M059J (cell line): ENCODE measurements at regions not wholly inside any gene's neighbourhood (a gene's known extent, or its start where the extent isn't known, plus 50 kb on each side); places are given as distances from the start of the nearest gene placed in this dataset.

ENCODE experiments used
- DNase-seq: peaks from one replicate; pipeline ENCODE4 v3.0.0-alpha.2; 2012; ENCODE audit warnings: low read depth

DNA sequence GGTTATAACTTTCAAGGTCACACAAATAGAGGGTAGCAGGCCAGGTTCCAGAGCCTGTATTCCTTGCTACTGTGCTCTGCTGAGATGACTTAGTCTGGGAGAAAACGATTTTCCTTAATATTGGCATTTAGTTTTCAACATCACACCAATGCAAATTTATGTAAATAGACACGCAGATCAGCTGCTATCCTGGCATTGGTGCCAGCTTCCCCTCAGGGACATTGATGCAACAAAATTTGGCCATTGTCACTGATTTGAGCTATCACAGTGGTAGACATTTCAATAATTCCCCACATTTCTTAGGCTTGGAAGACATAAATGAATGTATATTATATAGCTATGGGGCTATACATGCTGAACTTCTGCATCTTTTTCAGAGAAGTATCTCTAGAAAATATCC, 71.6 kb upstream of the ASTN2 start:
- DNase-seq = no peak

DNA sequence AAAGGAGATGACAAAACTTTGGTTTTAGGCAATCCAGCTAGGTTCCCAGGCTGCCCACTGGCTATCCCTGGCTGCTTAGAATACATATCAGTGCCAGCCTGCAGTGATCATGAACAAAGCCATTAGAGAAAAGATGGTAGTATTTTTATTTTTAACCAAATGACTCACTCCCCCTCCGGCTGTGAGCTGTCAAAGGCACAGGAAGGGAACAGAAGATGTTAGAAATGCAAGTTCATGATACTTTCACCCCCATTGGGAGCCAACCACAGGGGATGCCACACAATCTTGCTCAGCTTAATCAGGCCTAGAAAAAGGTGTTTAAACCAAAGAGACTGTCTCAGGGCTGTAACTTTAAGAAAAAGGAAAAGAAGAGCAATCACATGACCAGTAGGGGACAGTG, 70.3 kb upstream of the ASTN2 start:
- DNase-seq = peak; percentile 81

DNA sequence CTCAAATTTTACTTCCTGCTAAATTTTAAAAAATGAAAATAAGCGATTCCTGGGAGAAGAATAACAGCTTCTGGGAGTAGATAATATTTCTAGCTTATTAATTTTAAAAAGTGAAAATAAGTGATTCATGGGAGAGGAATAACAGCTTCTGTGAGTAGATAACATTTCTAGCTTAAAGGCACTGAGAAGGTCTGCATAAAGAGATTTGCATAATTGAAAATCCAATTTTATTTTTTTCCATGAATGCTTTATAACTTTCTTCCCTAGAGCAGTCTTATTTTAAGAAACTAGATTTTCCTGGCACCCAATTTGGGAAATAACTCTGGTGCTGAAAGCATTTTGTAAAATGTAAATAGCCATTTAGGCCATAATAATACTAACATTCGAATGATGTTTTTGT, 65.9 kb upstream of the ASTN2 start:
- DNase-seq = no peak

GRCh38 chr9:117480253-117480652, 65.4 kb upstream of the ASTN2 start:
- DNase-seq = no peak

- no peak for DNase-seq
Measured at GRCh38 chr9:117473293-117473692, 58.4 kb upstream of the ASTN2 start.

DNA sequence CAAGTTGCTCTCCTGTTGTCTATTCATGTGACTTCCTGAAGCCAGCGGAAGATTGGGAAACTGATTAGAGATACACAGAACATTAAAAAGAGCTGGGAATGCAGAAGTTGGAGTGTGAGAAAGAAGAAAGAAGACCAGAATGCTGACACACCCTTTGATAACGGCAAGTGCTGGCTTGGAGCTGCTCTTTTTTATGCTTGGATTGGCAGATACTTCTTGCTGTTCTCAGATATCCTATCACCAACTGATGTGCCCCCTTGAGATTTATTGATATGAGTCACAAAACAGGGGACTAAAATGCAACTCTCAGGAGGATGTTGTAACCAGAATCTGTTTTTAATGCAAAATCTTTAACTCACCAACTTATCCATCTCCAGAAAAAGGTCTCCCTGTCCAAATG, 56.0 kb upstream of the ASTN2 start:
- DNase-seq = no peak

- no peak for DNase-seq
Measured at GRCh38 chr9:117470455-117470854, 55.6 kb upstream of the ASTN2 start.

DNA sequence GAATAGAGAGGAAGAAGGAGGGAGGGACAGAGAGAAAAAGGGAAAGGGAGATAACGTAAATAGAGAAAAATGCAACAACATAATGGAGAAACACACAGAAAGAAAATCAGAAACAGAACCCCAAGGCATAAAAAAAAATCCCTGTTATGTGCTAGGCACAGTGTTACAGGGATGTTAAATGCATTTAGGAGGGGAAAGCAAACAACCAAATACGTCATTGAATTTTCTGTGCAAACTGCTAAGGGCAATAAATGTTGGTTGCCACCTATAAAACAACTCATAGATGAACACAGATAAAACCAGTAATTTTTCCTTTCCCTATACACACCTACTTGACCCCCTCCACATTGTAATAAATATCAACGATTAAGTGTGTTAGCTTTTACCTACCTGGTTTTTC, 51.3 kb upstream of the ASTN2 start:
- no peak for DNase-seq

DNA sequence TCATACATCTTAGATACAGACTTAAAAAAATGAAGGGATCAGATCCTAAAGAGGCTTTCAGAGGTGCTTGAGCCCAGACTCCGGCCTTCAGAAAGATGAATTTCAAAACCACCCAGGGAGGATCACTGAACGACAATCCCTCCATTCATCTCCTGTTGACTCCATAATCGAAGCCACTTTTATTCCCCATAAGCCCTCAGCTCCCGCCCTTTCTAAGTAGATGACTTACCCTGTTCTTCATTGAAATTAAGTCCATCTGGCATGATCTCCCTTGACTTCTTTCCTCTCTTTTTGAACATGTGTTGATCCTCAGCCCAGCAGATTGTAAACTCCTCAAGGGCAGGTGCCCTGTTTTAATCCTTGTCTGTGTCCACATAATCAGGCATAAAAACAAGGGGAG, 50.8 kb upstream of the ASTN2 start:
- DNase-seq = no peak

DNA sequence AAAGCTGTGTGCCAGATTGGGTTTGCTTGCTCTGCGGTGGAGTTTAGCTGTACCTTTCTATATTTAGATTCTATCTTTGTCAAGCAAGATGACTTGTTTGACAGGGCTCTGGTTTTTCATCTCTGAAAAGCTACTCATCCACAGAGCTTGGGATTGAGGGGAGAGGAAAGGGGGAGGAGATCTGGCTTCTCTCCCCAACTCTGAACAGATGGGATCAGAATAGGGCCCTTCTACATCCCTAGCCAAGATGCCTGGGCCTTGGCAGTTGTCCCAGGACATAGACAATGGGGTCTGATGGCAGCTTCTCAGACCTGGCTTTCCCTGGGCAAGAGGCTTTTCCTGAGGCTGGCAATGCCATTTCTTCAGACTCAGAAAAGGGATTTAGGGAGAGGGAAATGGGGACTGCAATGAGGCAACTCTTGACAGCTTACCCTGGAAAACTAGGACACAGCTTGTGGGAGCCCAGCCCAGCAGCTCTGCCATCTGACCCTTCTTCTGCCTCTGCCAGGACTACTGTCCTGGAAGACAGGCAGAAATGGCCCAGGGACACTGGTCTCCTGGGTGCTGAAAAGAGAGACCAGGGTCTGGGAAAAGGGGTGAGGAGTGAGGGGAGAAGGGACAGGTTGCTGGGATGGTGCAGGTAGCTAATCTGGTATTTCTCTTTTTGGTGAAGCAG, 50.2 kb upstream of the ASTN2 start:
- no peak for DNase-seq
